Left lung (tissue), 4 donors: ENCODE measurements at regions not wholly inside any gene's neighbourhood (a gene's known extent, or its start where the extent isn't known, plus 50 kb on each side); places are given as distances from the start of the nearest gene placed in this dataset.
A peak's percentile ranks its signal among the peaks of the same experiment; 100 is the strongest.

Experiments
- ATAC-seq: fragments of 200-7000 bp; cut with Tn5 transposase; one replicate; pipeline ENCODE4 v1.9.1; 2020; ENCODE audit warnings: moderate library complexity
- DNase-seq, 4 donors: peaks; one replicate each; pipeline ENCODE4 v3.0.0-alpha.2; 2013 to 2020
- H3K27ac ChIP-seq, 2 donors: fragments of 200-600 bp; sonication (generic) in 1 of 2; one replicate each; pipeline versions ENCODE4 v1.5.0 to v1.8.0; 2020 to 2021
- H3K27me3 ChIP-seq, 2 donors: fragments of 200-600 bp; sonication (generic) in 1 of 2; one replicate each; pipeline versions ENCODE4 v1.5.0 to v1.8.0; 2020 to 2021
- H3K36me3 ChIP-seq, 2 donors: fragments of 200-600 bp; sonication (generic) in 1 of 2; one replicate each; pipeline versions ENCODE4 v1.5.0 to v1.8.0; 2020 to 2021
- H3K4me1 ChIP-seq, 2 donors: fragments of 200-600 bp; one replicate each; pipeline ENCODE4 v1.8.0; 2021
- H3K4me3 ChIP-seq, 2 donors: fragments of 200-600 bp; sonication (generic) in 1 of 2; one replicate each; pipeline versions ENCODE4 v1.5.0 to v1.8.0; 2020 to 2021; ENCODE audit warnings: mild to moderate bottlenecking in 1 of 2
- H3K9me3 ChIP-seq, 2 donors: fragments of 200-600 bp; sonication (generic) in 1 of 2; one replicate each; pipeline versions ENCODE4 v1.5.0 to v1.8.0; 2020 to 2021
- intact Hi-C, 2 donors: fragments of 100-400 bp; cut with DNase I; formaldehyde crosslinking; loops; one replicate each; pipeline versions ENCODE4 v1.11.2 to v1.14.2; 2022
- TF ChIP-seq, protein P1 (sequence below), 2 donors: fragments of 200-600 bp; sonication (generic) in 1 of 2; IDR thresholded peaks; one replicate each; pipeline versions ENCODE4 v1.5.0 to v1.8.0; 2021; ENCODE audit warnings: antibody characterized with exemption in 2 of 2
- donor health status: DM: no; HTN: yes; CAD: no.
- donor health status: DM: no; HTN: no; CAD: no.

DNA sequence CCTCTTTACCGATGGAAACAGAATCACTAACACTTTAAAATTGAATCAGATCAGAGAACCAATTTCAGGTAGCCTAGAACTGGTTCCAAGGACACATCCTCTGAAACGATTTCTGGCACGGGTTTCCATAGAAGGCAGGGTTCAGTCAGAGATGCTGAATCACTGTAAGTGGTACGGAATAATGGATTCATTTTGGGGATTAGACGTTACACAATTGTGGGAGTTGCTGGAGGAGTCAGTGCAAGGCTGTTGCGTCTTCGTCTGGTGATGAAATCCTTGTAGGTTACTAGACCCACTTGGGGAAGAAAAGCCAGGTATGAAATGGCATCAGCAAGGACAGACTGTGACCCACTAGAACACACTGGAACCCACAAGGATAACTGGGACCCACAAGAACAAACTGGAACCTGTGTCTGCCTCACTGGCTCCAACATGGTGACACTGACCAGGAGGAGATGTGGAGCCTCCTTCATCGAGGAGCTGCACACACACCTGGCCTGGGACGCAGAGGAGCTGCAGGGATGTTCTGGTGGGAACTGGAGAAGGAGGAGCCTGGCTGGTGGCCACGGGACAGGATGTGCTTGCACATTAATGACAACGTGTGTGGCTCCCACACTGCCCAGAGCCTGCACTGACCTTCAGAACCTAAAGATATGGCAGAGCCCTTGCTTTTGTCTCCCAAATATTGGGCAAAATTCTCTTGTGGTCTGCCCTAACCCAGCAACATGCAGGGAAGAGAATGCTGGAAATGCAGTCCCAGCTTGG lies 105.1 kb downstream of the TRAPPC11 start:
- Histone ChIP-seq H3K4me1 (peaks cover 0 to 10% of the 10 kb centered on the region in 2 donors), H3K27me3 (no peaks in the 10 kb centered on the region), H3K27ac (no peak overlapping the region), H3K36me3 (no peaks in the 10 kb centered on the region), H3K4me3 (no peak overlapping the region), H3K9me3 (no peaks in the 10 kb centered on the region)
- intact Hi-C loops = no loop called here
- ATAC-seq (no peak), DNase-seq (no peak)
- TF ChIP-seq, protein P1, sequence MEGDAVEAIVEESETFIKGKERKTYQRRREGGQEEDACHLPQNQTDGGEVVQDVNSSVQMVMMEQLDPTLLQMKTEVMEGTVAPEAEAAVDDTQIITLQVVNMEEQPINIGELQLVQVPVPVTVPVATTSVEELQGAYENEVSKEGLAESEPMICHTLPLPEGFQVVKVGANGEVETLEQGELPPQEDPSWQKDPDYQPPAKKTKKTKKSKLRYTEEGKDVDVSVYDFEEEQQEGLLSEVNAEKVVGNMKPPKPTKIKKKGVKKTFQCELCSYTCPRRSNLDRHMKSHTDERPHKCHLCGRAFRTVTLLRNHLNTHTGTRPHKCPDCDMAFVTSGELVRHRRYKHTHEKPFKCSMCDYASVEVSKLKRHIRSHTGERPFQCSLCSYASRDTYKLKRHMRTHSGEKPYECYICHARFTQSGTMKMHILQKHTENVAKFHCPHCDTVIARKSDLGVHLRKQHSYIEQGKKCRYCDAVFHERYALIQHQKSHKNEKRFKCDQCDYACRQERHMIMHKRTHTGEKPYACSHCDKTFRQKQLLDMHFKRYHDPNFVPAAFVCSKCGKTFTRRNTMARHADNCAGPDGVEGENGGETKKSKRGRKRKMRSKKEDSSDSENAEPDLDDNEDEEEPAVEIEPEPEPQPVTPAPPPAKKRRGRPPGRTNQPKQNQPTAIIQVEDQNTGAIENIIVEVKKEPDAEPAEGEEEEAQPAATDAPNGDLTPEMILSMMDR (IDR thresholded peaks at IDR 0.05) = no peak

GRCh38 chr4:183765251-183765911 lies 106.3 kb downstream of the TRAPPC11 start:
- TF ChIP-seq, protein P1 (IDR thresholded peaks at IDR 0.05) = no peak
- intact Hi-C loops = no loop called here
- Histone ChIP-seq H3K4me3 (no peak overlapping the region), H3K9me3 (no peaks in the 10 kb centered on the region), H3K27me3 (no peaks in the 10 kb centered on the region), H3K36me3 (no peaks in the 10 kb centered on the region), H3K27ac (no peak overlapping the region), H3K4me1 (peaks cover 0 to 10% of the 10 kb centered on the region in 2 donors)
- DNase-seq (peak in 1 of 4 donors; percentile 44), ATAC-seq (peak; percentile 84)

DNA sequence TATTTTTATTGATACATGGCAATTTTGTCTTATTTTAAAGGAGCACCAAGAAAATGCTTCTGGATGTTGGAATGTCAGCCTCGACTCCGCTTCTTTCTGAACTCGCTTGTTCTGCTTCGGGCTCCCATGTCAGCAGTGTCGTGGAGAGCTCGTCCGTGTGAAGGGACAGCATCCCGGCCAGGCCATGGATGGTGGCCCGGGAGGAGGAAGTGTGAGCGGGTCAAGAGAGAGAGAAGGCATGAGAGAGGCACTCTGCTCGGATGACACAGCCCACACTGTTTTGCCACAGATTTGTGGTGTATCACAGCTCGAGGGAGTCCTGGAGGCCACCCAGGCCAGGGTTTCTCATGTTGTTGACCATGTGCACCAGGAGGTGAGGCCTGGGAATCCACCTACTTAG lies 107.0 kb downstream of the TRAPPC11 start:
- intact Hi-C loops = no loop called here
- peaks cover 0 to 10% of the 10 kb centered on the region in 2 donors for H3K4me1 ChIP-seq
- no peak overlapping the region for H3K4me3 ChIP-seq
- H3K27ac ChIP-seq = no peak overlapping the region
- TF ChIP-seq, protein P1 (IDR thresholded peaks at IDR 0.05) = no peak
- H3K9me3 ChIP-seq = no peaks in the 10 kb centered on the region
- H3K27me3 ChIP-seq = no peaks in the 10 kb centered on the region
- DNase-seq = no peak
- ATAC-seq = no peak
- no peaks in the 10 kb centered on the region for H3K36me3 ChIP-seq

GRCh38 chr4:183770906-183771305 lies 111.8 kb downstream of the TRAPPC11 start:
- no peak for ATAC-seq
- H3K4me3 ChIP-seq = no peak overlapping the region
- H3K27me3 ChIP-seq = no peaks in the 10 kb centered on the region
- DNase-seq = peak in 1 of 4 donors; percentile 44
- no peaks in the 10 kb centered on the region for H3K36me3 ChIP-seq
- intact Hi-C loops = no loop called here
- no peak overlapping the region for H3K27ac ChIP-seq
- TF ChIP-seq, protein P1 (IDR thresholded peaks at IDR 0.05) = no peak
- peaks cover 0 to 4% of the 10 kb centered on the region in 2 donors for H3K4me1 ChIP-seq
- H3K9me3 ChIP-seq = no peaks in the 10 kb centered on the region

GRCh38 chr4:183772361-183772760 lies 113.3 kb downstream of the TRAPPC11 start:
- H3K27ac ChIP-seq = no peak overlapping the region
- H3K4me1 ChIP-seq = no peaks in the 10 kb centered on the region
- H3K9me3 ChIP-seq = no peaks in the 10 kb centered on the region
- H3K36me3 ChIP-seq = no peaks in the 10 kb centered on the region
- H3K27me3 ChIP-seq = no peaks in the 10 kb centered on the region
- TF ChIP-seq, protein P1 (IDR thresholded peaks at IDR 0.05) = no peak
- intact Hi-C loops = no loop called here
- H3K4me3 ChIP-seq = no peak overlapping the region
- ATAC-seq (no peak), DNase-seq (no peak)
